Cardiac muscle cell (in vitro differentiated cells and primary cell): ENCODE measurements at regions not wholly inside any gene's neighbourhood (a gene's known extent, or its start where the extent isn't known, plus 50 kb on each side); places are given as distances from the start of the nearest gene placed in this dataset.

ENCODE experiments used
- DNase-seq, 2 donors: peaks; one replicate each; pipeline versions ENCODE4 v3.0.0 to v3.0.0-alpha.2; 2010 to 2017; ENCODE audit warnings: low read depth in 1 of 2, low spot score in 1 of 2
- H3K27ac ChIP-seq: fragments of 200-600 bp; sonication (generic); 2 replicates; pipeline ENCODE4 v1.5.1; 2016
- H3K27me3 ChIP-seq: fragments of 200-600 bp; sonication (generic); 2 replicates; pipeline ENCODE4 v1.6.0; 2016; ENCODE audit warnings: control low read depth
- H3K36me3 ChIP-seq: fragments of 200-600 bp; sonication (generic); 2 replicates; pipeline ENCODE4 v1.5.1; 2016; ENCODE audit warnings: control low read depth
- H3K4me1 ChIP-seq: fragments of 200-600 bp; sonication (generic); 2 replicates; pipeline ENCODE4 v1.8.1; 2017; ENCODE audit warnings: low read depth, mild to moderate bottlenecking, mixed run types
- H3K4me3 ChIP-seq: fragments of 200-600 bp; sonication (generic); 2 replicates; pipeline ENCODE4 v1.5.1; 2016; ENCODE audit warnings: mild to moderate bottlenecking
- H3K9me3 ChIP-seq: fragments of 200-600 bp; sonication (generic); 2 replicates; pipeline ENCODE4 v1.5.1; 2017; ENCODE audit warnings: low read depth, mild to moderate bottlenecking, control low read depth
- TF ChIP-seq, protein P1 (sequence below): IDR thresholded peaks from 2 replicates; pipeline ENCODE4 v1.5.1; 2012; ENCODE audit warnings: low read depth, mild to moderate bottlenecking, low read length

DNA sequence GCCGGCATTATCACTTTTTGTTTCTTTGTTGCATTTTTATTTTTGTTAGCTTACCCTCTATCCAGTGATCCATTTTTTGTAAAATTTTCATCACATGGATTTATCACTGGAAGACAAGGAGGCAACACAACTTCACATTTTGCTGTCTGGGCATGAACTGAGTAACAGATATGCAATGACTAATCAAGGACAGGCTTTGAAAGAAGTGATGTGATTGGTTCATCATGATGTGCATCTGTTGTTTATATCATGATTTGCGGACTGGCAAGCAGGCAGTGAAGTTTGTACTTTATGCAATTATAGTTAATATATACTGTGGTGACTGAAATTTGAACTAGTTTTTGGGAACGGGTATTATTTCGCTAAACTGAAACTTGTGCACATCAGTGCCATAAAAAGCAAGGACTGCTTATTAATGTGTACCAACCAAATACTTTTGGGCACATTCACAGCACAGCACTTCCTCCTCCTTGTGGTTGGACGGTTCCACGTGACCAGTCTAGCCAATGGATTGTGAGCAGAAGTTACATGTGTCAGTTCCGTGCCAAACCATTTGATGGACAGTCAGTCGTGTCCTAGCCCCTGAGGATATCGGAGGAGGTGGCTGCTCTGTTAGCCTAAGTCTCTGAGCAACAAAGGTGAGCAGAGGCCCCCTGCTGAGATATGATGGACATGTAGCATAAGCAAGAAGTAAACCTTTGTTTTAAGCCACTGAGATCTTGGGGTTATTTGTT is 201.4 kb upstream of the SIX2 start:
- no peaks in the 10 kb centered on the region for H3K27me3 ChIP-seq
- no peak overlapping the region for H3K27ac ChIP-seq
- no peak overlapping the region for H3K4me3 ChIP-seq
- TF ChIP-seq, protein P1, sequence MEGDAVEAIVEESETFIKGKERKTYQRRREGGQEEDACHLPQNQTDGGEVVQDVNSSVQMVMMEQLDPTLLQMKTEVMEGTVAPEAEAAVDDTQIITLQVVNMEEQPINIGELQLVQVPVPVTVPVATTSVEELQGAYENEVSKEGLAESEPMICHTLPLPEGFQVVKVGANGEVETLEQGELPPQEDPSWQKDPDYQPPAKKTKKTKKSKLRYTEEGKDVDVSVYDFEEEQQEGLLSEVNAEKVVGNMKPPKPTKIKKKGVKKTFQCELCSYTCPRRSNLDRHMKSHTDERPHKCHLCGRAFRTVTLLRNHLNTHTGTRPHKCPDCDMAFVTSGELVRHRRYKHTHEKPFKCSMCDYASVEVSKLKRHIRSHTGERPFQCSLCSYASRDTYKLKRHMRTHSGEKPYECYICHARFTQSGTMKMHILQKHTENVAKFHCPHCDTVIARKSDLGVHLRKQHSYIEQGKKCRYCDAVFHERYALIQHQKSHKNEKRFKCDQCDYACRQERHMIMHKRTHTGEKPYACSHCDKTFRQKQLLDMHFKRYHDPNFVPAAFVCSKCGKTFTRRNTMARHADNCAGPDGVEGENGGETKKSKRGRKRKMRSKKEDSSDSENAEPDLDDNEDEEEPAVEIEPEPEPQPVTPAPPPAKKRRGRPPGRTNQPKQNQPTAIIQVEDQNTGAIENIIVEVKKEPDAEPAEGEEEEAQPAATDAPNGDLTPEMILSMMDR: no peak
- DNase-seq: no peak
- no peaks in the 10 kb centered on the region for H3K4me1 ChIP-seq
- H3K36me3 ChIP-seq: no peaks in the 10 kb centered on the region
- no peaks in the 10 kb centered on the region for H3K9me3 ChIP-seq

DNA sequence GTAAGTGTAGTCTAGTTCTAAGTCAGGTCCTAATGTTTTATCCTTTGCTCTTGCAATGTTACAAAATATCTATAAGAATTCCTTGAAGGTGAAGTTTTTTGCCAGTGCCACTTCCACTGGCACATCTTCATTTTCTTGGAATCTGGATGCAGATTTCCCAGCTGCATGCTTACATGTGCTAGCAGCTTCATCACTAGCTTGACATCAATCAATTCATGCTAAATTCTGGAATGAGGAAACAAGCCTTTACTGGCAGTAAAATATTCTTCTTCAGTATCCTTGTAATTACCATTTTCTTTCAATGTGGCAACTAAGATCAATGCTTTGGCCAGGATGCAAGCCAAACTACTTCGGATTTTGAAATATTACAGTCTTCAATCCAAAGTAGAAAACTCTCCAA is 200.6 kb upstream of the SIX2 start:
- Histone ChIP-seq H3K27me3 (no peaks in the 10 kb centered on the region), H3K4me1 (no peaks in the 10 kb centered on the region), H3K36me3 (no peaks in the 10 kb centered on the region), H3K27ac (no peak overlapping the region), H3K4me3 (no peak overlapping the region), H3K9me3 (no peaks in the 10 kb centered on the region)
- TF ChIP-seq, protein P1: no peak
- no peak for DNase-seq

DNA sequence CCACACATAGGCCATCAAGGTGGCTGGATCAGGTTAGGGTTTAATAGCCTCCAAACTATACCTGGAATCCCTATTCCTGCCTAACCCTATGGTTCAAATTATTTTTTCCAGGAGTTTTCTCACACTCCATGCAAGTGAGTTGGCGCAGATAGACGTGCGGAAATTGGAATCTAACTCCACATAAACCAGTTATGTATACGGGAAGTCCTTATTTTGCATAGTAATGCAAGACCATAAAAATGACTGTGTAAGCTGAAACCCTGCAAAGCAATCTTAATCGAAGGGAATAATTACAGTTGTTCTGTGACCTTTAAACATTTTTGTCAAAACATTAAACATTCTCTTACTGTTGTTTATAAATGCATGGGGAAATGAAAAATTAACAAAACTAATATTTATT is 200.1 kb upstream of the SIX2 start:
- Histone ChIP-seq H3K27me3 (no peaks in the 10 kb centered on the region), H3K9me3 (no peaks in the 10 kb centered on the region), H3K36me3 (no peaks in the 10 kb centered on the region), H3K4me1 (no peaks in the 10 kb centered on the region), H3K27ac (no peak overlapping the region), H3K4me3 (no peak overlapping the region)
- DNase-seq: no peak
- TF ChIP-seq, protein P1: no peak

DNA sequence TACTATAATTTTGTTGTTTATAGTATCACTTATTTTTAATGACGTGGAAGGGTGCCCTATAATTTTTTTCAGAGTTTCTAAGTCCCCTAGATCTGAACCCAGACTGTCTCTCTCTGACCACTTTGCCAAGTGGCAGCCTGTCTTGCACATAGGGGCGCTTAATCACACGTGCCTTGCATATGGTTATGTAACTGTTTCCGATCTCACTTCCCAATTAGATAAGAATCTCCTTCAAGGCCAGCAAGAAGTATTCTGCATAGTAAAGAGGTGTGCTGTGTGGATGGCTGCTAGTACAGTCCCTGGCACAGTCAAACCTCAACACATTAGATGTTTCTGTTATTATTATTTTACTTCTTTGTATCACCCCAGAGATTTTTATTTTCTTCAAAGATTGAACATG is 197.8 kb upstream of the SIX2 start:
- Histone ChIP-seq H3K36me3 (no peaks in the 10 kb centered on the region), H3K4me3 (no peak overlapping the region), H3K4me1 (no peaks in the 10 kb centered on the region), H3K27me3 (no peaks in the 10 kb centered on the region), H3K27ac (no peak overlapping the region), H3K9me3 (no peaks in the 10 kb centered on the region)
- TF ChIP-seq, protein P1: no peak
- DNase-seq: no peak

DNA sequence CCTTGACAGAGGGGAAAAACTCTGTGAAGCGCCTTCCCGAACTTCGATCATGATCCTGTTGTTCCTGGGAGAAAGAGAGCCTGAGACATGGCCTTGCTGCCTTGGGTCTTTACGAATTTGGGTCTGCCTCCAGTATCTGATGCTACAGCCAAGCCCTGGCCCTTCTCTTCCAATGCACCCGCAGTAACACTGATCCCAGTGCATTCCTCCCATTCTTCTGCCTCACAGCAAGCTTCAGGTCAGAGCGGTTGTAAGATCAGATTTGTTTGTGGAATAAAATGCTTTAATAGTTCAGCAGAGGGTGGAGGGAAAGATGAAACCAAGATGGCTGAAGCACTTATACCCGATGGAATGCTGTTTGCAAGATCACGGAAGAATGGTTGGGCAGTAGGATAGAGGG is 196.7 kb upstream of the SIX2 start:
- H3K27ac ChIP-seq: no peak overlapping the region
- no peaks in the 10 kb centered on the region for H3K27me3 ChIP-seq
- no peaks in the 10 kb centered on the region for H3K4me1 ChIP-seq
- no peak overlapping the region for H3K4me3 ChIP-seq
- H3K9me3 ChIP-seq: no peaks in the 10 kb centered on the region
- DNase-seq: no peak
- TF ChIP-seq, protein P1: no peak
- no peaks in the 10 kb centered on the region for H3K36me3 ChIP-seq

DNA sequence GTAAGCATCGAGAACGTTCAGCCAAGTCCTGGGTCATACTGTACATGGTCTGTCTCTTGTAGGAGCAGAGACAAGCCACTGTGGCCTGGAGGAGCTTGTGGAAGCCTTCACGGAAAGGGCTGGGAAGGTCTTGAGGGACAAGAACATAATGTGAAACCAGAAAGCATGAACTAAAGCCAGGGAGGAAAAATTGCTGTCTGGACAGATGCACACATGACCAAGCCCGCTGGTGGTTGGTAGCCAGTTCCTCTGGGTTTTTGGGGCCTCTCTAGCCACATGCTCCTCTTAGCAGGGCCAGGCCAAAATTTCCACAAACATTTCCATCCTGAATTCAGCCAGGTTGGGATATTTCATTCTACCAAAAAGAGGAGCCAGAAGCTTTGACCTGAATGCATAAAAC is 196.2 kb upstream of the SIX2 start:
- H3K27me3 ChIP-seq: no peaks in the 10 kb centered on the region
- no peaks in the 10 kb centered on the region for H3K9me3 ChIP-seq
- no peaks in the 10 kb centered on the region for H3K36me3 ChIP-seq
- no peak for DNase-seq
- H3K4me1 ChIP-seq: no peaks in the 10 kb centered on the region
- no peak overlapping the region for H3K4me3 ChIP-seq
- TF ChIP-seq, protein P1: no peak
- no peak overlapping the region for H3K27ac ChIP-seq
